ENCODE measurements at regions not wholly inside any gene's neighbourhood (a gene's known extent, or its start where the extent isn't known, plus 50 kb on each side); places are given as distances from the start of the nearest gene placed in this dataset.

DNA sequence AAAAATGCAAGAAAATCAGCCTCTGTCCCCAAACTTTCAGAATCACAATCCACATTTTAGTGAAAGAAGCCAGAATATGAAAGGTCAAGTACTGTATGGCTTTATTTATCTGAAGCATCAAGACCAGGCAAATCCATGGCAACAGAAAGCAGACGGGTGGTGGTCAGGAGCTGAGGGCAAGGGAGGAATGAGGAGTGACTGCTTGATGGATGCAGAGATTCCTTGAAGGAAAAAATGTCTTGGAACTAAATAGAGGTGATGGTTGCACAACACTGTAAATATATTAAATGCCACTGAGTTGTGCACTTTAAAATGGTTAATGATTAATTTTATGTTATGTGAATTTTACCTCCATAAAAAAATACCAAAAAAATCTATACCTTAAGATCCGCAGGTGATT is 165.1 kb downstream of the GXYLT1 start:
- TF ChIP-seq, protein P1, sequence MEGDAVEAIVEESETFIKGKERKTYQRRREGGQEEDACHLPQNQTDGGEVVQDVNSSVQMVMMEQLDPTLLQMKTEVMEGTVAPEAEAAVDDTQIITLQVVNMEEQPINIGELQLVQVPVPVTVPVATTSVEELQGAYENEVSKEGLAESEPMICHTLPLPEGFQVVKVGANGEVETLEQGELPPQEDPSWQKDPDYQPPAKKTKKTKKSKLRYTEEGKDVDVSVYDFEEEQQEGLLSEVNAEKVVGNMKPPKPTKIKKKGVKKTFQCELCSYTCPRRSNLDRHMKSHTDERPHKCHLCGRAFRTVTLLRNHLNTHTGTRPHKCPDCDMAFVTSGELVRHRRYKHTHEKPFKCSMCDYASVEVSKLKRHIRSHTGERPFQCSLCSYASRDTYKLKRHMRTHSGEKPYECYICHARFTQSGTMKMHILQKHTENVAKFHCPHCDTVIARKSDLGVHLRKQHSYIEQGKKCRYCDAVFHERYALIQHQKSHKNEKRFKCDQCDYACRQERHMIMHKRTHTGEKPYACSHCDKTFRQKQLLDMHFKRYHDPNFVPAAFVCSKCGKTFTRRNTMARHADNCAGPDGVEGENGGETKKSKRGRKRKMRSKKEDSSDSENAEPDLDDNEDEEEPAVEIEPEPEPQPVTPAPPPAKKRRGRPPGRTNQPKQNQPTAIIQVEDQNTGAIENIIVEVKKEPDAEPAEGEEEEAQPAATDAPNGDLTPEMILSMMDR (IDR thresholded peaks at IDR 0.05) = no peak

GRCh38 chr12:41972598-41972997 is 172.1 kb downstream of the GXYLT1 start:
- TF ChIP-seq, protein P1 (IDR thresholded peaks at IDR 0.05) = no peak

GRCh38 chr12:41972196-41972595 is 172.5 kb downstream of the GXYLT1 start:
- TF ChIP-seq, protein P1 (IDR thresholded peaks at IDR 0.05) = no peak

- TF ChIP-seq, protein P1 (IDR thresholded peaks at IDR 0.05) = no peak
Measured at GRCh38 chr12:41970744-41971143, 173.9 kb downstream of the GXYLT1 start.

GRCh38 chr12:41968599-41968998 is 176.1 kb downstream of the GXYLT1 start:
- TF ChIP-seq, protein P1 (IDR thresholded peaks at IDR 0.05) = no peak

DNA sequence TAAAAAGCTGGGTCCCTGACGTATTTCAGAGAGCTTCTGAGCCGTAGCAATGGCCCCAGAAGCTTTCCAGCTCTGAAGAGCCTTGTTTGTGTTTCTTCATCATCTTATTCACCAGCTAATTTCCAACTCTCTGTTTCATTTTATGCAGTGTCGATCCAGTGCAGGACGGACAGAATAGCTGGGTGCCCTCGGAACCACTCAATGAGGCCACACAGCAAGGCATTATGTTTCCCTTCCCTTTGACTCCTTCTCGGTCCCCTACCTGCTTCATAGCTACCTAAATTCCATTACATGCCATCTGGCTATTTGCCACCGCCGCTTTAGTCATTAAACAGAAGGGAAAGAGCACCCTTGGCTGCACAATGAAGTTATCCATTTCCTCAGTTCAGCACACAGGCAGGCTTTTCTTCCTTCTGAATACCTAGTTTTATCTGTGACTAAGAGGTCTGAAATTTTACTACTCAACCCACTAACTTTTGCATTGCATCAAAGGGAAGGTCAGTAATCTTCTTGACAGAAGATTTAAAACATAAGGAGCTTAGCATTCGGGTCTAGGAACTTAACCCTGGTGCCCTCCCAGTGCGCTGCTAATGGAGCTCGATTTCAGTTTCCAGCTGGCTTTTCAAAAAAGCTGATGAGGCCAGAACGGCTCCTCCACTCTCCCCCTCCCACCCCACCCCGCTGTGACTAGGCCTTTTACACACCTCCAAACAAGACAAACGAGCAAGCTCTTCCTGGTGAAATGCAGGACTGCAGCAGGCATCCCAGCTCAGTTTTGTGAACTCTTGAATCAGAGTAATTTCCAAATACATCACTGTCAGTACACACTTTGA is 176.8 kb downstream of the GXYLT1 start:
- TF ChIP-seq, protein P1 (IDR thresholded peaks at IDR 0.05) = no peak

DNA sequence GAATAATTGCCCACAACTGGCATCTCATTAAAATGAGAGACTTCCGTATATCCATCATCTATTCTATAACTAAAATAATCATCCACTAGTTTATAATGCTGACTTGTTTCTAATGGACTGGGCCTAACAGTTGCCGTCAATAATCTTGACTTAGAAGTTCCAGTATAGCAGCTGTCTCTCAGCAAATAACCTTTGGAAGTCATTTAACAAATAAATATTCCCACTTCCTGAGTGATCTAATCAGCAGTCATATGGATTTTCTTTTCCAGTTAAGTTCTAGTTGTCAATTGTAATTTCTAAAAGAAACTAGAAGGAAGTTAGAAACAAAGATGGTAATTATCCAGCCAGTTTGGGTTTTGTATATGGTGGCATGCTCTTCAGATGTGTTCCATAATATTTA is 177.8 kb downstream of the GXYLT1 start:
- TF ChIP-seq, protein P1 (IDR thresholded peaks at IDR 0.05) = no peak

All from LNCAP (cell line).